ENCODE measurements at regions not wholly inside any gene's neighbourhood (a gene's known extent, or its start where the extent isn't known, plus 50 kb on each side); places are given as distances from the start of the nearest gene placed in this dataset.

DNA sequence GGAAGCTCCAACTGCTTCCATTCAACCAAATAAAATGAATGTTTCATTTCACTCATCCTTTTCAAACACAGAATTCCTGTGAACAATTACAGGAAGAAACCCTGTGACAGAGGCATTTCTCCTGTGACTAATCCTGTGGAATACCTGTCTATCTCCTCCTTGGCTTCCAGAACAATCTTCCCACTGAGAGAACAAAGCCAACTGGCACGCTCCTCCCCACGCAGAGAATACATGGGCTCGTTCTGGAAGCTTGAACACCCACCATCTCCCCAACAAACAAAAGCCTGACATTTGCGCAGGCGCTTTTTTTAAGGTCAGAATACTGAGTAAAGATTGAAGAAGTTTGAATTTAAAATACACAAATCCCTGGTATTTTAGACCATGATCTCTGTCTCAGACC is 104.7 kb upstream of the SLC66A3 start:
- no peaks in the 10 kb centered on the region for H3K36me3 Mint-ChIP-seq (ENCODE audit: insufficient read depth, unreplicated experiment)
- Histone ChIP-seq H3K36me3 (ENCODE audit: control insufficient read depth, insufficient read depth, low read length) (no peaks in the 10 kb centered on the region), H3K4me1 (no peaks in the 10 kb centered on the region), H3K4me3 (ENCODE audit: low read depth, low read length) (no peak overlapping the region), H3K27me3 (replicated peaks; ENCODE audit: control insufficient read depth, insufficient read depth, low read length) (no peaks in the 10 kb centered on the region), H3K9me3 (no peaks in the 10 kb centered on the region)
- TF ChIP-seq, protein P1, sequence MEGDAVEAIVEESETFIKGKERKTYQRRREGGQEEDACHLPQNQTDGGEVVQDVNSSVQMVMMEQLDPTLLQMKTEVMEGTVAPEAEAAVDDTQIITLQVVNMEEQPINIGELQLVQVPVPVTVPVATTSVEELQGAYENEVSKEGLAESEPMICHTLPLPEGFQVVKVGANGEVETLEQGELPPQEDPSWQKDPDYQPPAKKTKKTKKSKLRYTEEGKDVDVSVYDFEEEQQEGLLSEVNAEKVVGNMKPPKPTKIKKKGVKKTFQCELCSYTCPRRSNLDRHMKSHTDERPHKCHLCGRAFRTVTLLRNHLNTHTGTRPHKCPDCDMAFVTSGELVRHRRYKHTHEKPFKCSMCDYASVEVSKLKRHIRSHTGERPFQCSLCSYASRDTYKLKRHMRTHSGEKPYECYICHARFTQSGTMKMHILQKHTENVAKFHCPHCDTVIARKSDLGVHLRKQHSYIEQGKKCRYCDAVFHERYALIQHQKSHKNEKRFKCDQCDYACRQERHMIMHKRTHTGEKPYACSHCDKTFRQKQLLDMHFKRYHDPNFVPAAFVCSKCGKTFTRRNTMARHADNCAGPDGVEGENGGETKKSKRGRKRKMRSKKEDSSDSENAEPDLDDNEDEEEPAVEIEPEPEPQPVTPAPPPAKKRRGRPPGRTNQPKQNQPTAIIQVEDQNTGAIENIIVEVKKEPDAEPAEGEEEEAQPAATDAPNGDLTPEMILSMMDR (IDR thresholded peaks at IDR 0.05; ENCODE audit: insufficient read depth in 1 of 2, low read depth in 1 of 2, low read length in 1 of 2, severe bottlenecking in 1 of 2, unreplicated experiment in 1 of 2), result no peak
- no peak overlapping the region for H3K4me3 Mint-ChIP-seq (ENCODE audit: unreplicated experiment)
- no TSS peak for BruUV-seq (replicated peaks)
- DNase-seq, result no peak
- ChIA-PET CTCF (interaction anchor here (0.5 kb wide), 1 partner anchor 10 kb away, joined by 4 read pairs; no protein-coding TSS in a partner anchor), POLR2A (no interaction called here)
- intact Hi-C loops (cut with micrococcal nuclease; ENCODE audit: unreplicated experiment), result no loop called here
- no peaks in the 10 kb centered on the region for H3K9me3 Mint-ChIP-seq (ENCODE audit: unreplicated experiment)
- H3K27me3 Mint-ChIP-seq (ENCODE audit: insufficient read depth, unreplicated experiment), result peaks cover 9% of the 10 kb centered on the region
- H3K27ac Mint-ChIP-seq (ENCODE audit: unreplicated experiment), result no peak overlapping the region
- no peaks in the 10 kb centered on the region for H3K4me1 Mint-ChIP-seq (ENCODE audit: low read depth, unreplicated experiment)

DNA sequence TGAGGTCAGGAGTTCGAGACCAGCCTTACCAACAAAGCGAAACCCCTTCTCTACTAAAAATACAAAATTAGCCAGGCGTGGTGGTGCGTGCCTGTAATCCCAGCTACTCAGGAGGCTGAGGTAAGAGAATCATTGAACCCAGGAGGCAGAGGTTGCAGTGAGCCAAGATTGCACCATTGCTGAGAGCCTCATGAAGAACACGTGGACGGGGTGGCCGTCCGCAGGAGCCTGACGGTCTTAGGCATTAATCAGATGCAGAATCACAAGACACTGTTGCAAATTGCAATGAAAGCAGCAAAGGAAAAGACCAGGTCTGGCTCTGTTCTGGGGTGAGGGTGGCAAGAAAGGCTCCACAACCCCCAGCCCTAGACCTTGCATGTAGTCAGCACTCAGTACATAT is 104.0 kb upstream of the SLC66A3 start:
- POLR2A ChIA-PET, result no interaction called here
- Mint-ChIP-seq H3K27ac (ENCODE audit: unreplicated experiment) (no peak overlapping the region), H3K4me1 (ENCODE audit: low read depth, unreplicated experiment) (no peaks in the 10 kb centered on the region), H3K36me3 (ENCODE audit: insufficient read depth, unreplicated experiment) (no peaks in the 10 kb centered on the region), H3K9me3 (ENCODE audit: unreplicated experiment) (no peaks in the 10 kb centered on the region), H3K4me3 (ENCODE audit: unreplicated experiment) (no peak overlapping the region), H3K27me3 (ENCODE audit: insufficient read depth, unreplicated experiment) (peaks cover 9% of the 10 kb centered on the region)
- Histone ChIP-seq H3K4me3 (ENCODE audit: low read depth, low read length) (no peak overlapping the region), H3K27me3 (replicated peaks; ENCODE audit: control insufficient read depth, insufficient read depth, low read length) (no peaks in the 10 kb centered on the region), H3K36me3 (ENCODE audit: control insufficient read depth, insufficient read depth, low read length) (no peaks in the 10 kb centered on the region), H3K9me3 (no peaks in the 10 kb centered on the region), H3K4me1 (no peaks in the 10 kb centered on the region)
- DNase-seq, result no peak
- CTCF ChIA-PET, result no interaction called here
- intact Hi-C loops (cut with micrococcal nuclease; ENCODE audit: unreplicated experiment), result no loop called here
- BruUV-seq (replicated peaks), result no TSS peak
- TF ChIP-seq, protein P1 (IDR thresholded peaks at IDR 0.05; ENCODE audit: insufficient read depth in 1 of 2, low read depth in 1 of 2, low read length in 1 of 2, severe bottlenecking in 1 of 2, unreplicated experiment in 1 of 2), result no peak

DNA sequence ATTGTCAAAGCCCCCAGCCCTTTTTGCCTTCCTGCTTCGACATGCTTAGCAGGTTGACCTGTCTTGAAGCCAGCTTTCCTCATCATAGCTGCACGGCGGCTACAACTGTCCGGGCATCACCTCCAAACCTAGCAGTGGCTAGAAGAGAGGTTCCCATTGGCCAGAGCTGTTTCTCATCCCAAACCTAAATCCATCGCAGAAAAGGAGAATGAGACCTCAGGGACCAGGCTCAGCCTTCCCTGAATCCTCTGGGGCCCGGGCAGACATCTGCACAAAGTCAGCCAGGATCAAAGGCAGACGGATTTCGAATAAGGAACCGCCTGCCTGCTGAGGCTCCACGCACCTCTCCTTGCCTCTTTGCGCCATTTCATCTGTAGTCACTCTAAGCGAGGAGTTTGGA is 101.7 kb upstream of the SLC66A3 start:
- Histone ChIP-seq H3K36me3 (ENCODE audit: control insufficient read depth, insufficient read depth, low read length) (no peaks in the 10 kb centered on the region), H3K4me1 (no peaks in the 10 kb centered on the region), H3K9me3 (no peaks in the 10 kb centered on the region), H3K27me3 (replicated peaks; ENCODE audit: control insufficient read depth, insufficient read depth, low read length) (peaks cover 2% of the 10 kb centered on the region; the same call in 1 of the 2 replicates), H3K4me3 (ENCODE audit: low read depth, low read length) (no peak overlapping the region)
- Mint-ChIP-seq H3K4me1 (ENCODE audit: low read depth, unreplicated experiment) (no peaks in the 10 kb centered on the region), H3K4me3 (ENCODE audit: unreplicated experiment) (no peak overlapping the region), H3K36me3 (ENCODE audit: insufficient read depth, unreplicated experiment) (no peaks in the 10 kb centered on the region), H3K27me3 (ENCODE audit: insufficient read depth, unreplicated experiment) (peaks cover 12% of the 10 kb centered on the region), H3K9me3 (ENCODE audit: unreplicated experiment) (no peaks in the 10 kb centered on the region), H3K27ac (ENCODE audit: unreplicated experiment) (no peak overlapping the region)
- no peak for DNase-seq
- POLR2A ChIA-PET, result no interaction called here
- CTCF ChIA-PET, result interaction anchor here (0.6 to 0.7 kb wide), 2 partner anchors 139 to 218 kb away, joined by 3 to 9 read pairs; no protein-coding TSS in a partner anchor
- intact Hi-C loops (cut with micrococcal nuclease; ENCODE audit: unreplicated experiment), result no loop called here
- no TSS peak for BruUV-seq (replicated peaks)
- TF ChIP-seq, protein P1 (IDR thresholded peaks at IDR 0.05; ENCODE audit: insufficient read depth in 1 of 2, low read depth in 1 of 2, low read length in 1 of 2, severe bottlenecking in 1 of 2, unreplicated experiment in 1 of 2), result no peak
